Liver (tissue), 8 donors: ENCODE measurements at regions not wholly inside any gene's neighbourhood (a gene's known extent, or its start where the extent isn't known, plus 50 kb on each side); places are given as distances from the start of the nearest gene placed in this dataset.

ENCODE experiments used
- DNase-seq: peaks from one replicate; pipeline ENCODE4 v3.0.0-alpha.2; 2017; ENCODE audit warnings: low spot score
- H3K27ac ChIP-seq, 2 donors: one replicate each; pipeline ENCODE4 v1.7.0; 2013; ENCODE audit warnings: inconsistent platforms in 2 of 2, low read length in 2 of 2, control low read depth in 1 of 2, low read depth in 1 of 2, mild to moderate bottlenecking in 1 of 2
- H3K27me3 ChIP-seq, 4 donors: one replicate each; pipeline versions ENCODE4 v1.6.1 to v1.7.0; 2013; ENCODE audit warnings: low read length in 3 of 4, inconsistent platforms in 1 of 4, mild to moderate bottlenecking in 1 of 4, moderate library complexity in 1 of 4; ENCODE audit not compliant: control insufficient read depth in 4 of 4, insufficient read depth in 4 of 4
- H3K36me3 ChIP-seq, 4 donors: one replicate each; pipeline versions ENCODE4 v1.6.1 to v1.7.0; 2013; ENCODE audit warnings: low read length in 3 of 4, mild to moderate bottlenecking in 3 of 4, low read depth in 1 of 4, moderate library complexity in 1 of 4; ENCODE audit not compliant: control insufficient read depth in 4 of 4, insufficient read depth in 3 of 4
- H3K4me1 ChIP-seq, 4 donors: one replicate each; pipeline versions ENCODE4 v1.6.1 to v1.7.0; 2013; ENCODE audit warnings: low read length in 3 of 4, mild to moderate bottlenecking in 3 of 4, moderate library complexity in 1 of 4; ENCODE audit not compliant: control insufficient read depth in 4 of 4, insufficient read depth in 4 of 4
- H3K4me3 ChIP-seq, 3 donors: one replicate each; pipeline versions ENCODE4 v1.6.1 to v1.7.0; 2013; ENCODE audit warnings: low read length in 3 of 3, control low read depth in 1 of 3, low read depth in 1 of 3, mild to moderate bottlenecking in 1 of 3
- H3K9ac ChIP-seq, 2 donors: one replicate each; pipeline ENCODE4 v1.7.0; 2013; ENCODE audit warnings: low read length in 2 of 2, mild to moderate bottlenecking in 2 of 2, moderate library complexity in 2 of 2, control low read depth in 1 of 2, low read depth in 1 of 2
- H3K9me3 ChIP-seq, 4 donors: one replicate each; pipeline versions ENCODE4 v1.6.1 to v1.7.0; 2013; ENCODE audit warnings: low read length in 3 of 4; ENCODE audit not compliant: control insufficient read depth in 4 of 4
- ATF3 ChIP-seq: IDR thresholded peaks from 2 replicates; pipeline ENCODE4 v1.6.1; 2016; ENCODE audit warnings: antibody characterized with exemption
- CTCF ChIP-seq: fragments of 150-350 bp; IDR thresholded peaks from 2 replicates; pipeline ENCODE4 v1.5.1; 2017; ENCODE audit warnings: improper control_type of control experiment, low read depth, low read length; ENCODE audit not compliant: missing input control
- EGR1 ChIP-seq, 2 donors: IDR thresholded peaks; 2 replicates each; pipeline ENCODE4 v1.6.1; 2016 to 2018; ENCODE audit warnings: antibody characterized with exemption in 2 of 2, low read depth in 2 of 2
- FOXA1 ChIP-seq: IDR thresholded peaks from 2 replicates; pipeline ENCODE4 v1.6.1; 2016; ENCODE audit warnings: antibody characterized with exemption
- FOXA2 ChIP-seq: IDR thresholded peaks from 2 replicates; pipeline ENCODE4 v1.6.1; 2016; ENCODE audit warnings: antibody characterized with exemption
- GABPA ChIP-seq, 2 donors: IDR thresholded peaks in 1 of 2; conservative IDR thresholded peaks in 1 of 2; 2 replicates each; pipeline ENCODE4 v1.6.1; 2016; ENCODE audit warnings: antibody characterized with exemption in 2 of 2, mild to moderate bottlenecking in 1 of 2, moderate library complexity in 1 of 2
- HNF4A ChIP-seq, 2 donors: conservative IDR thresholded peaks; 2 replicates each; pipeline ENCODE4 v1.6.1; 2016; ENCODE audit warnings: antibody characterized with exemption in 2 of 2, mild to moderate bottlenecking in 2 of 2
- HNF4G ChIP-seq: IDR thresholded peaks from 2 replicates; pipeline ENCODE4 v1.6.1; 2016; ENCODE audit warnings: antibody characterized with exemption
- JUND ChIP-seq, 2 donors: IDR thresholded peaks; 2 replicates each; pipeline ENCODE4 v1.6.1; 2016; ENCODE audit warnings: antibody characterized with exemption in 2 of 2
- MAX ChIP-seq: IDR thresholded peaks from 2 replicates; pipeline ENCODE4 v1.6.1; 2016; ENCODE audit warnings: antibody characterized with exemption
- NR2F2 ChIP-seq: IDR thresholded peaks from 2 replicates; pipeline ENCODE4 v1.6.1; 2016; ENCODE audit warnings: antibody characterized with exemption
- RAD21 ChIP-seq, 2 donors: IDR thresholded peaks; 2 replicates each; pipeline ENCODE4 v1.6.1; 2016; ENCODE audit warnings: antibody characterized with exemption in 2 of 2, mild to moderate bottlenecking in 2 of 2
- REST ChIP-seq: IDR thresholded peaks from 2 replicates; pipeline ENCODE4 v1.6.1; 2016; ENCODE audit warnings: antibody characterized with exemption, mild to moderate bottlenecking
- RXRA ChIP-seq, 2 donors: IDR thresholded peaks; 2 replicates each; pipeline ENCODE4 v1.6.1; 2017 to 2018; ENCODE audit warnings: antibody characterized with exemption in 2 of 2, mild to moderate bottlenecking in 1 of 2
- SP1 ChIP-seq: IDR thresholded peaks from 2 replicates; pipeline ENCODE4 v1.6.1; 2018; ENCODE audit warnings: antibody characterized with exemption, mild to moderate bottlenecking
- TAF1 ChIP-seq: conservative IDR thresholded peaks from 2 replicates; pipeline ENCODE4 v1.6.1; 2016; ENCODE audit warnings: antibody characterized with exemption, mild to moderate bottlenecking
- YY1 ChIP-seq: IDR thresholded peaks from 2 replicates; pipeline ENCODE4 v1.6.1; 2016; ENCODE audit warnings: antibody characterized with exemption, mild to moderate bottlenecking
- ZBTB33 ChIP-seq: IDR thresholded peaks from 2 replicates; pipeline ENCODE4 v1.6.1; 2016; ENCODE audit warnings: antibody characterized with exemption
- WGBS: extraction: QIAGEN DNeasy Blood & Tissue Kit; methylation state at CpG from one replicate; pipeline ENCODE4 v1.1.7; 2013; 5-methylcytosine and 5-hydroxymethylcytosine counted together
- donor health status: healthy.
- donor health status: healthy.
- donor health status: healthy.
- donor health status: healthy.
- donor health status: healthy.

GRCh38 chr6:28766426-28766825, 157.4 kb downstream of the TRIM27 start:
- H3K9me3 ChIP-seq = peaks cover 0 to 3% (median under 1%) of the 10 kb centered on the region in 4 donors
- no peak for DNase-seq
- H3K27me3 ChIP-seq = peaks cover 9 to 35% (median 23%) of the 10 kb centered on the region in 4 donors
- H3K4me3 ChIP-seq = no peak overlapping the region
- no peaks in the 10 kb centered on the region for H3K4me1 ChIP-seq
- no peak for TF ChIP-seq FOXA2
- TF ChIP-seq ATF3 = no peak
- no peak overlapping the region for H3K9ac ChIP-seq
- no peak overlapping the region for H3K27ac ChIP-seq
- no peaks in the 10 kb centered on the region for H3K36me3 ChIP-seq
- WGBS = 3% methylated on average over 5 of the region's 5 CpGs

- Histone ChIP-seq H3K4me1 (no peaks in the 10 kb centered on the region), H3K9me3 (peaks cover 0 to 3% (median under 1%) of the 10 kb centered on the region in 4 donors), H3K36me3 (no peaks in the 10 kb centered on the region), H3K4me3 (no peak overlapping the region), H3K27me3 (peaks cover 9 to 28% (median 26%) of the 10 kb centered on the region in 4 donors), H3K27ac (no peak overlapping the region), H3K9ac (no peak overlapping the region)
- WGBS = 25% methylated on average over 4 of the region's 4 CpGs
- TF ChIP-seq GABPA (IDR thresholded peaks at IDR 0.05 in 1 of 2, conservative IDR thresholded peaks at IDR 0.05 in 1 of 2) = no peak
- TF ChIP-seq REST = no peak
- TF ChIP-seq CTCF = no peak
- TF ChIP-seq YY1 = no peak
- TF ChIP-seq FOXA2 = no peak
- no peak for TF ChIP-seq NR2F2
- no peak for TF ChIP-seq ATF3
- no peak for TF ChIP-seq EGR1 (IDR thresholded peaks at IDR 0.05; ENCODE audit: low read depth in 2 of 2)
- TF ChIP-seq JUND (IDR thresholded peaks at IDR 0.05) = no peak
- no peak for TF ChIP-seq HNF4A (conservative IDR thresholded peaks at IDR 0.05)
- no peak for TF ChIP-seq ZBTB33
- TF ChIP-seq TAF1 = no peak
- no peak for TF ChIP-seq FOXA1
- no peak for TF ChIP-seq MAX
- TF ChIP-seq RAD21 (IDR thresholded peaks at IDR 0.05) = no peak
- TF ChIP-seq HNF4G = no peak
- TF ChIP-seq RXRA (IDR thresholded peaks at IDR 0.05) = no peak
- no peak for TF ChIP-seq SP1
- no peak for DNase-seq
Measured at GRCh38 chr6:28767133-28767532, 156.7 kb downstream of the TRIM27 start.
